Spleen (tissue), 7 donors: ENCODE measurements at regions not wholly inside any gene's neighbourhood (a gene's known extent, or its start where the extent isn't known, plus 50 kb on each side); places are given as distances from the start of the nearest gene placed in this dataset.

ENCODE experiments used
- POLR2AphosphoS5 ChIP-seq, 3 donors: sonication (generic); formaldehyde crosslinking; IDR thresholded peaks; one replicate each; pipeline ENCODE4 v1.5.1; 2017; ENCODE audit warnings: antibody characterized with exemption in 3 of 3
- TF ChIP-seq, protein P1 (sequence below), 11 experiments: fragments of 200-600 bp in 7 of 11; fragments of 450-650 bp in 4 of 11; sonication (generic) in 4 of 11; IDR thresholded peaks in 8 of 11; conservative IDR thresholded peaks in 3 of 11; 1 replicate in 7 of 11; 2 replicates in 4 of 11; pipeline versions ENCODE4 v1.4.0 to v1.8.0; 2016 to 2021; ENCODE audit warnings: antibody characterized with exemption in 11 of 11, inconsistent platforms in 4 of 11, mild to moderate bottlenecking in 1 of 11
- donor health status: DM: no; HTN: no; CAD: no; lungs with moderate emphysema.
- donor health status: DM: no; HTN: no; CAD: no.
- donor health status: DM: no; HTN: no; CAD: no.

DNA sequence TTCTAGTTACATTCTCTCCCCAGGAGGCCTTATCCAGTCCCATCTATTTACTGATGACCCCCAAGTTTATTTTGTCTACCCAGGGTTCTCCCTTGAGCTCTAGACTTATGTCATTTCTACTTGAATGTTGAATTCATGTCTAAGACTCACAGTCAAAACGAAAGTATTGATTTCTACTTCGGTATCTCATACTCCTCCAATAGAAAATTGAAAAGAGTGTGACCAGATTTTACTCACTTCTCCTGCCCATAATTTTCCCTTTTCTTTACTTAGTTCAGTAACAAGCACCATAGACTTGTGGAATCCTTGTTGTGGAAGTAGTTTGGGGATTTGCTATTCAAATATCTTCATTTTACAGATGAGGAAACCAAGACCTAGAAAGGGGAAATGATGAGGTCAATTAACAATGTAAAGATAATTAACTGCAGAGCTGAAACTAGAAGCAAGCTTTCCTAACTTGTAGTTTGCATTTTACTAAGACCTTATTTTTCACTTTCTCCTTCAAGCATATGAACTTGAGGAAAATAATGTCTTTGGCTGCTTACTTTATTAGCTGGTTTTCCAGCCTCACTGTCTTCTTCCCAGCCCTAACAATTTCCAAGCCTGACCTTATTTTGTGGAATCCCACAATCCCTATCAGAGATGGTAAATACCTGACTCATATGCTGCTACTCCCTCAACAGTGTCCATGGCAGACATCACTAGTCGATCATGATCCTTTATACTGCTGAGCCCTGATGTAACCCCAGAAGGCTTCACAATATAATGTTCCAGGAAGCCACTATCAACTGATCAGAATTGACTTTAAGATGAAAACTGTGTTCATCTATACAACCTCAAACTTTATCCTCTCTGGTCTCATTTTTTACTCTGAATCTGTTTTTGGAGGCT, 123.9 kb upstream of the AGBL1 start:
- TF ChIP-seq, protein P1, sequence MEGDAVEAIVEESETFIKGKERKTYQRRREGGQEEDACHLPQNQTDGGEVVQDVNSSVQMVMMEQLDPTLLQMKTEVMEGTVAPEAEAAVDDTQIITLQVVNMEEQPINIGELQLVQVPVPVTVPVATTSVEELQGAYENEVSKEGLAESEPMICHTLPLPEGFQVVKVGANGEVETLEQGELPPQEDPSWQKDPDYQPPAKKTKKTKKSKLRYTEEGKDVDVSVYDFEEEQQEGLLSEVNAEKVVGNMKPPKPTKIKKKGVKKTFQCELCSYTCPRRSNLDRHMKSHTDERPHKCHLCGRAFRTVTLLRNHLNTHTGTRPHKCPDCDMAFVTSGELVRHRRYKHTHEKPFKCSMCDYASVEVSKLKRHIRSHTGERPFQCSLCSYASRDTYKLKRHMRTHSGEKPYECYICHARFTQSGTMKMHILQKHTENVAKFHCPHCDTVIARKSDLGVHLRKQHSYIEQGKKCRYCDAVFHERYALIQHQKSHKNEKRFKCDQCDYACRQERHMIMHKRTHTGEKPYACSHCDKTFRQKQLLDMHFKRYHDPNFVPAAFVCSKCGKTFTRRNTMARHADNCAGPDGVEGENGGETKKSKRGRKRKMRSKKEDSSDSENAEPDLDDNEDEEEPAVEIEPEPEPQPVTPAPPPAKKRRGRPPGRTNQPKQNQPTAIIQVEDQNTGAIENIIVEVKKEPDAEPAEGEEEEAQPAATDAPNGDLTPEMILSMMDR (IDR thresholded peaks at IDR 0.05 in 8 of 11, conservative IDR thresholded peaks at IDR 0.05 in 3 of 11): no peak
- TF ChIP-seq POLR2AphosphoS5 (IDR thresholded peaks at IDR 0.05): no peak
